ENCODE measurements at regions not wholly inside any gene's neighbourhood (a gene's known extent, or its start where the extent isn't known, plus 50 kb on each side); places are given as distances from the start of the nearest gene placed in this dataset.

DNA sequence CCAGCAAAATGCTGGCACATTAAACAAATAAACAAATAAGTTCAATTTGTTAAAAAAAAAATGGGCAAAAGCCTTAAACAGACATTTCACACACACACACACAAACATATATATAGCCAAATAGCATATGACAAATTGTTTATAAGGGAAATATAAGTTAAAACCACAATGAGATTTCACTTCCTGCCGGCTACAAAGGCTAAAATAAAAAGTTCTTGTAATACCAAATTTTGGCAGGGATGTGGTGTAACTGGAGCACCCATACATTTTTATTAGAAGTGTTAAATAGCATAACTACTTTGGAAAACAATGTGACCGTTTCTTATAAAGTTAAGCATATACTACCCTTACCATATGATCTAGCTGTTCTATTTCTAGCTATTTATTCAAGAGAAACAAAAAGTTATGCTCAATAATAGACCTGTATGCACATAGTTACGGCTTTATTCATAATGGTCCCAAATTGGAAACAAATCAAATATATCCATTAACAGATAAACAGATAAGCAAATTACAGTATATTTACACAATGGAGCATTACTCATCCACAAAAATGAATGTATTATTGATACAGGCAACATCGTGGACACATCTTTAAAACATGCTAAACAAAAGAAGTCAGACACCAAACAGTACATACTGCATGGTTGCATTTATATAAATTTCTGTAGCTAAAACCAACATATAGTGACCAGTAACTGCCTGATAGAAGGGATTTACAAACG, 93.9 kb downstream of the EOMES start:
- TF ChIP-seq JUND (IDR thresholded peaks at IDR 0.05) (no peak), EZH2phosphoT487 (IDR thresholded peaks at IDR 0.05; ENCODE audit: borderline replicate concordance) (no peak), CTCF (IDR thresholded peaks at IDR 0.05 in 2 of 3, conservative IDR thresholded peaks at IDR 0.05 in 1 of 3; ENCODE audit: borderline replicate concordance in 1 of 3, insufficient read depth in 1 of 3, low read depth in 2 of 3, low read length in 2 of 3) (no peak)
